ENCODE measurements at regions not wholly inside any gene's neighbourhood (a gene's known extent, or its start where the extent isn't known, plus 50 kb on each side); places are given as distances from the start of the nearest gene placed in this dataset.
"Not testable (repeated sequence)": the region's sequence is repeated elsewhere in the genome, so short reads cannot be mapped to it uniquely, and the experiment has no call there.

DNA sequence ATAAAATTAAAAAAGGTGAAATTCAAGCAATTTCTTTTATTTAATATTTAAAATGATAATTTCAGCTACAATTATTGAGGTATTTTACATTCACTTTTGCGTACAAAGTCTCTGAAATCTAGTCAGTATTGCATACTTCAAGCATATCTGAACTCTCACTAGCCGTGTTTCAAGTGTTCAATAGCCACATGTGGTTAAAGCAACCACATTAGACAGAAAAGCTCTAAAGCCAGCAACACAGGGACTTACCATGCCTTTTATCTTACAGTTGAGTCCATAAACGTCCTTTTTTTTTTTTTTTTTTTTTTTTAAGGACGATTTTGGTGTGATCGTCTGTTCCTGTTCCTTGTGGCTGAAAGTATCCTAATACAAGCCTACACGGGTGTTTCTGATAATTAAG lies 257.0 kb upstream of the RGMA start:
- intact Hi-C loops (cut with DNase I), result no loop called here
- no peak for DNase-seq

DNA sequence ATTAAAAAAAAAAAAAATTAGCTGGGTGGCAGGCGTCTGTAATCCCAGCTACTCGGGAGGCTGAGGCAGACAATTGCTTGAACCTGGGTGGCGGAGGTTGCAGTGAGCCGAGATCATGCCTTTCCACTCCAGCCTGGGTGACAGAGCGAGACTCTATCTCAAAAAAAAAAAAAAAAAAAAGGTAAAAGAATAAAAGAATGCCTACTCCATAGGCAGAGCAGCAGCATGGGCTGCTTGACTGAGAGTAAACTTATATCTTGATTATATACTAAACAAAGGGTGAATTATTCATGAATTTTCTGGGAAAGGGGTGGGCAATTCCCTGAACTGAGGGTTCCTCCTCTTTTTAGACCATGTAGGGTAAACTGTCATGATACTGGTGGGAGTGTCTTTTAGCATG lies 254.4 kb upstream of the RGMA start:
- DNase-seq; intact Hi-C loops (cut with DNase I): not testable (repeated sequence)

DNA sequence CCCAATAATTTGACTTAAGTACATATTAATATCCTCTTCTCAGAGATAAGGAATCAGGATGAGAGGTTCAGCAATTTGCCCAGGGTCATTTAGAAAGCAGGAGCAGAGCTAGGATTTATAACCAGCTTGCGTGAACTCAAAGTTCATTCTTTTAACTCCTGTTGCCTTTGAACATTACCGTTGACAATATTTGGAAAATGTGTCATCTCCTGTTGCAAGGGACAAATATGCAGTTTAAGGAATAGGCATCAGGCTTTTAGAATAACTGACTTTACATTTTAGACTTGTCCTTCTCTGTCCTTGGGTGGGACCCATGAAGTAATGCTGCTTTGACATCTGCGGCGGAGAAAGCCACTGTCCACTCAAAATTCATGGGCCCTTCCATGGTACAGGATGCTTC lies 252.2 kb upstream of the RGMA start:
- DNase-seq, result no peak
- intact Hi-C loops (cut with DNase I), result no loop called here

DNA sequence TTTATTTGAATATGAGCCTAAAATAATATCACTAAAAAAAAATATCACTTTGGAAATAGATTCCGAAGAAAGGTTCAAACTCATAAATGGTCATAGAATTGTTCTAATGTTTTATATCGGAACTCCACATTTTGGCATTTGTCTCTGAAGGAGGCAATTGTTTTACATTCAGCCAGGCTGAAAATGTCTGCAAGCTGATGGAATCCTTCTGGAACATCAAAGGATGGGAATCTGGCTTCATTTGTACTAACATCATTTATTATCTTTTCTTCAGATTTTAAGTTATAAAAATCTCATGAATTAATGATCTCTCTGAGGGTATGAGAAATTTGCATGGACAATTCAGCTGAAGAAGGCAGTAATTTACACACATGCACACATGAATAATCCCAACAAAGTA lies 251.4 kb upstream of the RGMA start:
- intact Hi-C loops (cut with DNase I), result no loop called here
- DNase-seq, result no peak

DNA sequence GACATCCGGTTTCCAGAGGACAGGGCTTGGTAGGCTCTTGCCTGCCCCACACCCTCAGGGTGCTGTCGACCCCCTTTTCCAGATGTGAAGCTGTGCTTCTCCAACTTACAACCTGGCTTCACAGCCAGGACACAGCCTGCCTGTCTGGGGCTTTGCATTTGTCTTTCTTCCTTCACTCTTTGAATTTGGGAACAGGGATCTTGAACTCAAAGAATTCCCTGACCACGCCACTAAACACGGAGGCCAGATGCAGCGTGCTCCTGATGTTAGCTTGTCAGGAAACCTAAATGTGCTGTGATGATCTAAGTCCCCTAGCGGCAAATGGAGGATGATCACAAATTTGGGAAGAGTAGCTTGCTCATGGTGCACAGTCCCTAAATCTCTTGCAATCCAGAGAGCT lies 244.8 kb upstream of the RGMA start:
- DNase-seq, result peak in 1 of 42 donors; percentile 7
- intact Hi-C loops (cut with DNase I), result no loop called here

DNA sequence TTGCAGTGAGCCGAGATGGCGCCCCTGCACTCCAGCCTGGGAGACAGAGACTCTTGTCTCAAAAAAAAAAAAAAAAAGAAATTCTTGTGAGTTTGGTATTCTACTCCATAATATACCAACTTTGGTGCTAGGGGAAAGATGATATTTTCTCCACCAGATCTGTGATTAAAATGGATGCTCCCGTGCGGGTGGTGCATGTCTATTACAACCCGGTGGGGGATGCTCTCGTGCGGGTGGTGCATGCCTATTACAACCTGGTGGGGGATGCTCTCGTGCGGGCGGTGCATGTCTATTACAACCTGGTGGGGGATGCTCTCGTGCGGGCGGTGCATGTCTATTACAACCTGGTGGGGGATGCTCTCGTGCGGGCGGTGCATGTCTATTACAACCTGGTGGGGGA lies 244.1 kb upstream of the RGMA start:
- DNase-seq, result peak in 7 of 42 donors; percentile 22 to 56 (median 33)
- intact Hi-C loops (cut with DNase I), result not testable (repeated sequence)

DNA sequence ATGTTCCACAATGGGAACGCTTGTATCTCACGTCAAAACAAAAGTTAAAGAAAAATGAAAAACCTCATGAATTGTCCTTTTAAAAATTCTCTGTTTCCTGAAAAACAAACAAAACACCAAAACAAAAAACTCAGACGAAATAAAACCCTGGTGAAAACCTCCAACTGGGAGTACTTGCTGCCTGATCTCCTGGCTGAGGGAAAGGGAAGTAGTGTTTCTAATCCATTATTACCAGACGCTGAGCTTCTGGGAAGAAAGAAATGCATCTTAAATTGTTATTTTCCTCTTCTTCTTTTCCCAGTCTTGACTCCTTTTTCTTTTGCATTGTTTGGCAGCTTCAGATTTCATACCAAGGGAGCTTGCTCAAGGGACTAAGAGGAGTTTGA lies 243.2 kb upstream of the RGMA start:
- no peak for DNase-seq
- intact Hi-C loops (cut with DNase I), result no loop called here

DNA sequence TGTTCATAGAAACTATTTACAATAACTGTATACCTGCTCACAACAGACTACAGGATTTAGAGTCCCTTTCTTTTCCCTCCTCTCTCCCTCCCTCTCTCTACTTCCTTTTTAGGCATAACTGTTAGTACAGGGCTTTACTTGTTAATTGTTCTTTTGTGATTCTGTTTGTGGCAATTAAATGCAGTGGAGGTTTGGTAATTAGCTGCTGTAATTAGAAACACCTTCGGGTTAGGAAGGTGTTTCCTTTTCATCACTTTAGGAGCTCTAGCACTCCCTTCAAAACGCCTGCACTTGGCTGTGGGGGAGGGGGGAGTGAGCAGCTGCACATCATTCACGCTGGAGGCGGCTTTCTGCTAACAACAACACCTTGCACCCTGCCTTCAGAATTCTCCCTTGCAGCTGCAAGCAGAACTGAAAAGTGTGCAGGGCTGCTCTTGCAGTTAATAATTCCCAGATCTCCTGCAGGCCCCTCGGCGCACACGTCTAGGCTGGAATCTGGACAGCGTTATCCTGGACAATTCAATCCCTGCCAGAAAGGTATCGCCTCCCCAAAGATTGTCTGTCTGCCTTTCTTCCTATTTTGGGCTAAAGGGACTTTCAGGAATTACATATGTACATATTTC lies 242.6 kb upstream of the RGMA start:
- peak in 22 of 42 donors; percentile 10 to 65 (median 25) for DNase-seq

DNA sequence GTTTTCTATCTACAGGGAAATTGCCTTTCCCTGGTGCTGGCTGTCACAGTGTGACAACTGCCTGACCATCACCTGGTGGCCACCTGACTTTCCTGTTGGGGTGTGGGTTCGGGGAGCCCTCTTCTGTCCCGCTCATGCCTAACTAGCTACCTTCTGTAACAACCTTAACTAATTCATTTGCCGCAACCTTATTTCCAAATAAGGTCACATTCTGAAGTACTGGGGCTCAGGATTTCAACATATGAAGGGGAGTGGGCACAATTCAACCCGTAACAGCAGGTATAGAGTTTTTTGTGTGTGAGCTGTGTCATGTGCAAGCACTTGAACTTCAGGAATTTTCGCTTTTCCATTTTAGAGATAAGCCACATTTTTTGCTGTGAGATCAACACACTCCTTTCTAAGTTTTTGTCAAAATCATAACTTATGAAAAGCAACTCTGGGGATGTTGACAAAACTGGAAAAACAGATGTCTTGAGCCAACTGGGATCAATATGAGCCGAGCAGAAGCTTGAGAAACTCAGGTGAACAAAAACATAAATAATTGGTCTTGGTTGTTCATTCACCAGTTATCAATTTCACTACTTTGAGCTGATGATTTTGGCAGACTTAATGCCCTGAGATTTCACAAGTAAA lies 242.0 kb upstream of the RGMA start:
- intact Hi-C loops (cut with DNase I), result no loop called here
- no peak for DNase-seq

More for the DNA sequence above, 242.6 kb upstream of the RGMA start:
- intact Hi-C loops (cut with DNase I), result no loop called here

DNA sequence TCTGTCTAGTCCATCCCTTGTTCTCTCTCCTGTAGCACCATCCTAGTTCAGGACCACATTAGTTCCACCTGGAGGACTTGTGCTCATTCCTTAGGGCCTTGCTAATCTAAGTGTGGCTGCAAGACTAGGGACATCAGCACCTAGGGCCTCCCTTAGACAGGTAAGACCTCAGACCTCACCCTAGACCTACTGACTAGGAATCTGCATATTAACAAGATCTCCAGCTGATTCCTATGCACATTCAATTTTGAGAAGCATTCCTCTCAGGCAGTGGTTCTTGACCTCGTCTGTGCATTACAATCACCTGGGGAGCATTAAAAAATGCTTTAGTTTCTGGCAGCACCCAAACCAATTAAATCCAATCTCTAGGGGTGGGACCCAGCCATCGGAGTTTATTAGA lies 238.4 kb upstream of the RGMA start:
- intact Hi-C loops (cut with DNase I), result no loop called here
- DNase-seq, result no peak

DNA sequence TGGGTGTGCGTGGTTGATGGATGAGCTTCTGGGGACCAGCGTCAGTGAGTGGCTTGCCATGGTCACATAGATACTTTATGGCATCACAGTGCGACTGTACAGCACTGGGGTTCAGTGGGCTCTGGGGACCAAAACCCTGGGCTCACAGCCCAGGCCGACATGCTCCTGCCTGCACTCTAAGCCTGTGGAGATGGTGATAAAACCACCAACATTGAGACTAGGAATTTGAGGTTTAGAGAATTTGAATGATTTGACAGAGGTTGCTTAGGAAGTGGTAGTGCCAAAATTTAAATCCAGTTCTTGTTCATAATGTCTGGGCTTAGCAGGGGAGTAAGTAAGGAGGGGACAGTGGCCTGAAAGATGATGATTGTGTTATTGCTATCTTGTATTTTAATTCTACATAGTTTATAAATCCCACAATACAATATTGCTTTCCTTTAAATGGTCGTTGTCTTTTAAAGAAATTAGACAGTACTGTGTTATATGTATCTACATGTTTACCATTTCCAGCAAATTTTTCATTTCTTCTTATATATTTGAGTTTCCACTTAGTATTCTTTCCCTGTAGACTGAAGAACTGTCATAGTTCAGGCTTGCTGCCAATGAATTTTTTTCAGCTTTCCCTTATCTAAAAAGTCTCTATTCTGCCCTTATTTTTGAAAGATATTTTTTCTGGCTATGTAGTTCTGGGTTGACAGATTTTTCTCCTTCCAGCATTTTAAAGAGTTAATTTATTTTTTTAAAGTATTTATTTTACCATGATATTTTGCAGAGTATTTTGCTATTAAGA lies 235.4 kb upstream of the RGMA start:
- intact Hi-C loops (cut with DNase I), result no loop called here
- DNase-seq, result no peak

DNA sequence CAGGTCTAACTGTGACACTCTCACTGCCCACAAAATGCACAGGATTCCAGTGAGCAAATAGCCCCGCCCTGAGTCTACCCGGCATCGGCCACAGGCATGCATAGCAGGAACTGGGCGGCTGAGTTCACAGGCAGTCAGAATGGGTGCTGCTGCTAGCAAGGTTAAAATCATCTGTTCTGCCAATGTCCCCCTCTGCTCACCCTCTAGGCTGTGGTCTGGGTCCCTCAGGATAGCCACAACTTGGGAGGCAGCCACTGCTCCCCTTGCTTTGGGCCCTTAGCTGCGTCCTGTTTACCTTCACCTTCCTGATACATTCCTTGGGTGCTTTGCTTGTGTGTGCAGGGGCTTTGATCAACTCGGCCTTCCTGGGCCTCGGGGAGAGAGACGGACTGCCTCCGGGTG lies 232.9 kb upstream of the RGMA start:
- DNase-seq, result no peak
- intact Hi-C loops (cut with DNase I), result no loop called here

DNA sequence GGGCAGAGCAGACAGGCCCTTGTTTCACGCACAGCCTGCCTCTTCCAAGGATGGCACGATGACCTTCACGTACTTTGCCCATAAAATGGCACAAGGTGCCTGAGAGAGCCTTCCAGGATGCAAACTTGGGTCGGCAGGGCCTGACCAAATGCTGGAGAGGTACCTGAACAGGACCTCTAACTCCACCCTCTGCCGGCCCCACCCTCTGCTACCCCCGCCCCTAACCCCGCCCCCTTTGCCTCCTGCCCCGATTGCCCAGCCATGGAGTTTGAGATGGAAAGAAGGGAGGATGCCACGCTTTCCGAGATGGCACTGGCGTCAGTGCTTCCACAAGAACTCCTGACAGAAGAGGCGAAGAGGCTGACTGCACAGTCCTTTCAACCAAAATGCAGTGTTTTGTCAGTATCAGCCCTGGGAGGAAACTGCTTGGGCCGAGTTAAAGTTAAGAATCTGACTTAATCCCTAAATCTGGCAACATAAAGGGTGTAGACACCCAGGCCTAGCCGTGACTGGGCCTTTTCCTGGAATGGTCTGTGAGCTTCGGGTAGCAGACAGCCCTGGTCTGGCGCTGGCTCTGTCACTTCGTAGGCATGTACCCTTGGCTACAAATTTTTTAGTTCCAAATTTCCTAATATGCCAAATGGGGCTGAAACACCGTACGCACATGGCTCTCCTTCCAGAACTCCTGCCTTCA lies 230.3 kb upstream of the RGMA start:
- DNase-seq, result no peak
- intact Hi-C loops (cut with DNase I), result no loop called here

DNA sequence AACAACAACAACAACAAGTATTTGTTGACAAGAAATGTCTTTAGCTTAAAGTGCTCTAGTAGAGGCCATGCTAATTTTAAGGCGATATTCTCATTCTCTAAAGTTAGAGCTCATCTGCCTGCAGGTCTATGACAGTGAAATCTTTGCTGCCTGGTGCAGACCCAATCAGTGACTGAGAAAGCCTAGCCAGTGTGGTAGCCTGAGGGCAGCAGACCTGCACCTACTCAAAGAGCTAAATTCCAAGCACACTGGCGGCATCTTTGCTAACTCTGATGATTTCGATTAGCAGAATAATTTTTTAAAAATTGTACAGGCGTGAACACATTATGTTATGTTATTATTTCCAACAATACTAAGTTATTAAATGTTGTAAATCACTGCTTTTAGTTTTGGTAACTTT lies 228.8 kb upstream of the RGMA start:
- intact Hi-C loops (cut with DNase I), result no loop called here
- DNase-seq, result no peak

DNA sequence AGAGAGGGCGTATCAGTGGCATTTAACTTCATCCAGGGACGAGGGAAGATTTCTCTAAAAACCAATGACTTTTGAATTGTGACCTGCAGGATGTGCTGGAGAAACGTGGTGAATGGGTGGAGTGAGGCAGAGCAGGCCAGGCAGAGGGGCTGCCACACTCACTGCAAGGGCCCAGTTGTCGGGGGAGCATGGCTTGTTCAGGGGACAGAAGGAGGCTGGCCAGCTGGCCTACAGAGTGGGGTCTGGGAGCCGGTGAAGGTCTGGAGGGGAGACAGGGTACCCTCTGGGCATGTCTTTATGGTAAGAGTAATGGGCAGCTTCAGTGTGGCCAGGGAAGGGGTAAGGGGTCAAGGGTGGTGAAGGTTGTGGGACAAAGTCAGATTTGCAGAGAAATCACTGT lies 225.2 kb upstream of the RGMA start:
- intact Hi-C loops (cut with DNase I), result no loop called here

DNA sequence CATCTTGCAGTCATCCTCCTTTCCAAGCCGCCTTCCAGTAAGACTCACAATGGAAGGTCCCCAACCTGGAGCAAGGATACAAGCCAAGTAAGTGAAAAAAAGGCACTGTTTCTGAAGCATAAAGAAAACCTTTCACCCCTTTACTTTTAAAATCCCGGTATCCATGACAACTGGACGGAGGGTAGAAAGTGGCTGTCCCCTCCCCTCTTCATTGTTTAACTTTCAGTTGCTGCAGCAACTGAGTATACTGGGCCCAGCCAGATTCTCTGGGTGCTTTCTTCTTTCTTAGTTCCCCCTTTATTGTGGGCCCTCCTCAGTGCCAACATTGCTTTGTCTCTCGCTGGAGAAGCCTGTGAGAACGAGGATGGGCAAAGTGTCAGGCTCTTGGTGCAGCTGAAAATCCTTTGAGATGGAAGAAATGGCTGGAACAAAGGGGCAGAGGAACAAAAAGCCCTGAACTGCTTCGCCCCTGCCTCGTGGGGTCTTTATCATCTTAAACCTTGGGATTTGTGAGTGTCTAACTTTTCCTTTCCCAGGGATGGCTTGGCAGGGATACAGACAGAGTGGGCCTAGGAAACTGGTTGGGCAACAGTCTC lies 224.0 kb upstream of the RGMA start:
- intact Hi-C loops (cut with DNase I), result no loop called here
- peak in 25 of 42 donors; percentile 14 to 77 (median 43) for DNase-seq

More for the DNA sequence above, 225.2 kb upstream of the RGMA start:
- DNase-seq, result no peak

DNA sequence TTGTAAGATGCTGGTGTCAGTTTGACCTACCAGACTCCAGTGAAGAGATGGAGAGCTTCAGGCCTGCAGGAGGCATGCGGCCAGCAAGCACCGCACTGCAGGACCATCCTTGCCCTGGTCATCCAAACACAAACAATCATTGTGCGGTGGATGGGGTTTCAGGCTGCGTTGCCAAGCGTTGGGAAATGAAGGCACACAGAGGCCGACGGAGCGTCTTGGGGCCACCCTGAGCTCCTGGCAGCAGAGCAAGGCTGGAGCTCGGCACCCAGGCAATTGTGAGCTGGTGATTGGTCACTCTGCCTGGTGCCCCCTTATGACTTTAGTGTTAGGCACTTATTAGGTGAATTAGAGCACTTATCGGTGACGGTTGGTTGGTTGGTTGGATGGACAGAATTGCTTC lies 222.6 kb upstream of the RGMA start:
- DNase-seq, result peak in 1 of 42 donors; percentile 46
- intact Hi-C loops (cut with DNase I), result no loop called here

DNA sequence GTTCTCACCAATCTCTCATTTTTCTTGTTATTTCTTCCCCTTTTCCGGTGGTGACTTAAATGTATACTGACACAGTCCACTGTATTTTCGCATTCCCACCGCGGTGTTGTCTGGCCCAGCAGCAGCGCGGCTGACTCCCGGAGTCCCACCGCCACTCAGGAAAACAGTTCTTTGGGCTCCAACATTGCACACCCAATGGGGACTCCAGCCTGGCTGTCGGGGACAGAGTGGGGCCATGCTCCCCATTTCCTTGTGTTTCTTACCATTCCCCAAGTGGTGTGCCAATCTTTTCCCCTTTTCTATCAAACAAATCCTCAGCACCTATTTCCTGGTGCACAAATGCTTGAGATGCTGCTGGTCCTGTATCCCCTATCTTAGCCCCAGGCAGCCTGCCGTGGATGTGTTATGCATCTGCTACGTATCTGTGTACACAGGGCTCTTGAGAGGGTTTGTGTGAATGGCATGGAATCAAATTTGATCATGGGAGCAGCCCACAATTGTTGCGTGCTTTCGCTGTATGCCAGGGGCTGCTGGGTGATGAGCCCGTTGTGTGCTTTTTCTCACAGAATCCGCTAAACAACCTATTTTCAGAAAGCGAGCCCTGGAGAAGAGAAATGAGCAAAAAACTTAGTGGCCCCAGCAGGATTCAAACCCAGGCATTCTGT lies 219.1 kb upstream of the RGMA start:
- peak in 1 of 42 donors; percentile 27 for DNase-seq
- intact Hi-C loops (cut with DNase I), result no loop called here

DNA sequence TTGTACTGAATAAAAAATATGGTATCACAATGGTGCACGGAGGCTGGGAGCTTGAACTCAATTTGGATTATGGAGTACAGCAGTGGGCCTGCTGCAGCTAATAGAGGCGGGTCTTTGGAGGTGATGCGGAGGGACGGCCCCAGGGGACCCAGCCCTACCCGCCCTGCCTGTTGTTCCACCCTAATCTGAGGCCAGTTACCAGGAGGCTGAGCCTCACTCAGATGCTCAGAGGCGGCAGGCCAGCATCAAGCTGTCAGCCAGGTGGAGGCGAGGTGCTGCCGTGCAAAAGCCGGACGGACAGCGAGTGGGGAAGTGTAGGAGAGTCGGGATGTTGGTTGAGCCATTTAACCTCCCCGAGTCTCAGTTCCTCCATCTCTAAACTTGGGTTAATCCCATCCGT lies 218.5 kb upstream of the RGMA start:
- DNase-seq, result peak in 1 of 42 donors; percentile 21
- intact Hi-C loops (cut with DNase I), result no loop called here
